HepG2 (cell line): ENCODE measurements at regions not wholly inside any gene's neighbourhood (a gene's known extent, or its start where the extent isn't known, plus 50 kb on each side); places are given as distances from the start of the nearest gene placed in this dataset.

ENCODE experiments used
- AKAP8 ChIP-seq: sonication (generic); formaldehyde crosslinking; IDR thresholded peaks from 2 replicates; pipeline ENCODE4 v1.5.1; 2020; ENCODE audit warnings: mild to moderate bottlenecking, missing genetic modification reagents
- BHLHE40 ChIP-seq: IDR thresholded peaks from 2 replicates; pipeline ENCODE4 v1.6.1; 2011; ENCODE audit warnings: low read length, improper control_type of control experiment
- CBFB ChIP-seq: sonication (generic); formaldehyde crosslinking; IDR thresholded peaks from 2 replicates; pipeline ENCODE4 v1.4.0; 2020; ENCODE audit warnings: missing genetic modification reagents
- CEBPB ChIP-seq: IDR thresholded peaks from 2 replicates; pipeline ENCODE4 v1.6.1; 2011; ENCODE audit warnings: low read depth, low read length, improper control_type of control experiment, borderline replicate concordance
- CTCF ChIP-seq: sonication (generic); formaldehyde crosslinking; IDR thresholded peaks from 2 replicates; pipeline ENCODE4 v1.5.0; 2020; ENCODE audit warnings: mild to moderate bottlenecking, missing genetic modification reagents, moderate library complexity
- ESRRA ChIP-seq: sonication (generic); formaldehyde crosslinking; IDR thresholded peaks from 2 replicates; pipeline ENCODE4 v1.5.1; 2020; ENCODE audit warnings: mild to moderate bottlenecking, low read depth, missing genetic modification reagents
- ETV6 ChIP-seq: sonication (generic); formaldehyde crosslinking; conservative IDR thresholded peaks from 2 replicates; pipeline ENCODE4 v1.4.0; 2020; ENCODE audit warnings: missing genetic modification reagents
- HNRNPLL ChIP-seq: fragments of 200-400 bp; formaldehyde crosslinking; IDR thresholded peaks from 2 replicates; pipeline ENCODE4 v1.6.1; 2017; ENCODE audit warnings: mild to moderate bottlenecking, low read depth, low read length; ENCODE audit not compliant: poor library complexity, severe bottlenecking
- POLR2AphosphoS5 ChIP-seq: IDR thresholded peaks from 2 replicates; pipeline ENCODE4 v1.6.1; 2012; ENCODE audit warnings: low read depth, low read length
- USF2 ChIP-seq, 2 experiments: sonication (generic) in 1 of 2; formaldehyde crosslinking in 1 of 2; IDR thresholded peaks; 2 replicates each; pipeline versions ENCODE4 v1.5.1 to v1.6.1; 2011 to 2020; ENCODE audit warnings: borderline replicate concordance in 1 of 2, low read depth in 1 of 2, low read length in 1 of 2, mild to moderate bottlenecking in 1 of 2, missing genetic modification reagents in 1 of 2, moderate library complexity in 1 of 2
- ZSCAN29 ChIP-seq: sonication (generic); formaldehyde crosslinking; conservative IDR thresholded peaks from 2 replicates; pipeline ENCODE4 v1.4.0; 2020; ENCODE audit warnings: mild to moderate bottlenecking, missing genetic modification reagents

DNA sequence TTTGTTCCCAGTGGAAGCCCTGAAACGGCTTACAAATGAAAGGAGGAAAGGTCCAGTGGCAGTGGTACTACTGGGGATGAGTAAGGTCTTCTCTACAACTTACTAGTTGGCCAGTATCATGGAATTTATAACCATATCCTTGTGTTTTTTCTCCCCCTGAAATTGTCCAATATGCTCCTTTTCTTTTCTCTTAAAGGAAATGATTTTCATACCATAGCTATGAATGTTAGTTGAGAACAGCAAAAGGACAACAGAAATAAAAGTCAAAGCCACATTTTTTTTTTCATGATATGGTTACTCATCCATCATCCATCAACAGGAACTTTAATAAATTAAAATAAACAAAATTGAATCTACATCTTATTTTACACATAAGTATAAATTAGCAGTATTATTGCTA, 450.4 kb downstream of the MFSD1 start:
- TF ChIP-seq HNRNPLL: no peak
- no peak for TF ChIP-seq AKAP8 (CRISPR knock-in tag)
- TF ChIP-seq CTCF (CRISPR knock-in tag): no peak
- TF ChIP-seq ESRRA: no peak
- no peak for TF ChIP-seq BHLHE40
- no peak for TF ChIP-seq CBFB (CRISPR knock-in tag)
- no peak for TF ChIP-seq CEBPB
- no peak for TF ChIP-seq ZSCAN29 (CRISPR knock-in tag)
- TF ChIP-seq ETV6 (CRISPR knock-in tag): no peak
- no peak for TF ChIP-seq USF2 (IDR thresholded peaks at IDR 0.05; ENCODE audit: low read depth, low read length)
- TF ChIP-seq USF2 (CRISPR knock-in tag; IDR thresholded peaks at IDR 0.05; ENCODE audit: borderline replicate concordance): no peak
- TF ChIP-seq POLR2AphosphoS5: no peak
